Hematopoietic multipotent progenitor cell treated with erythropoietin and hydrocortisone succinate and interleukin-3 and kit ligand, for 8 days (in vitro differentiated cells): ENCODE measurements at regions not wholly inside any gene's neighbourhood (a gene's known extent, or its start where the extent isn't known, plus 50 kb on each side); places are given as distances from the start of the nearest gene placed in this dataset.
"Not testable (repeated sequence)": the region's sequence is repeated elsewhere in the genome, so short reads cannot be mapped to it uniquely, and the experiment has no call there.

Source experiments
- DNase-seq: peaks from one replicate; pipeline ENCODE4 v3.0.0-alpha.2; 2015

DNA sequence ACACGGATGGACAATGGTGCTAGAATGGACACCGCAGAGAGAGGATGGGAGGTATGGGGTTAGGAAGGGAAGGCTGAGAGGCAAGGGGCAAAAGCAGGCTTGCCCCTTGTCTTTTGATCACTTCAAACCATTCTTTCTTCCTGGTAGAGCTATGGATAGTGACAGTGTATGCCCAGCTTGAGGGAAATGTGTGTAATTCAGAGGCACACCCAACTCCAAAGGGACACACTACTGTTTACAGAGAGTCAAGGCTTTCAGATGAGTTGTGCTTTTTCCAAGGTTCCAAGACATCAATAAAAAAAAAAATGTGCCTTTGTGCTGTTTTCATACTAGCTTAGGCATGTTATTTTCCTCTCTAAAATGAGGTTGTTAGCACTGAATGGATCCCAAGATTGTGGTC is 185.0 kb downstream of the MCHR2 start:
- no peak for DNase-seq

DNA sequence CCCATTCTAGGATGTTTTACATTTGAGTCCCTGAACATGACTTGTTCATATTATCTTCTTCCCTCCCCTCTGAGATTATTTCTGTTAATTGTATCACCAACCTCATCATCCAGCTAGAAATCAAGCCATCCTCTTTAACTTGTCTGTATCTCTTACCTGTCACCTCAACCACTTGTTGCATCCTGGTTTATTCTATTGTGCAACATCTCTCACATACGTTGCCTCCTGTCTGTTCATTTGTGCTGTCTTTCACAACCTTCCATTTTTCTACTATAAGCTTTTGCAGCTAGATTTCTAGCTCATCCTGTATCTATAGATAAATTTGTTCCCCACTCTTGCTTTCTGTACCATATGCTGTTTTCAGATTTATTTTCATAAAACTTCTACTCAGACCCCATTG is 183.7 kb downstream of the MCHR2 start:
- DNase-seq: no peak

DNA sequence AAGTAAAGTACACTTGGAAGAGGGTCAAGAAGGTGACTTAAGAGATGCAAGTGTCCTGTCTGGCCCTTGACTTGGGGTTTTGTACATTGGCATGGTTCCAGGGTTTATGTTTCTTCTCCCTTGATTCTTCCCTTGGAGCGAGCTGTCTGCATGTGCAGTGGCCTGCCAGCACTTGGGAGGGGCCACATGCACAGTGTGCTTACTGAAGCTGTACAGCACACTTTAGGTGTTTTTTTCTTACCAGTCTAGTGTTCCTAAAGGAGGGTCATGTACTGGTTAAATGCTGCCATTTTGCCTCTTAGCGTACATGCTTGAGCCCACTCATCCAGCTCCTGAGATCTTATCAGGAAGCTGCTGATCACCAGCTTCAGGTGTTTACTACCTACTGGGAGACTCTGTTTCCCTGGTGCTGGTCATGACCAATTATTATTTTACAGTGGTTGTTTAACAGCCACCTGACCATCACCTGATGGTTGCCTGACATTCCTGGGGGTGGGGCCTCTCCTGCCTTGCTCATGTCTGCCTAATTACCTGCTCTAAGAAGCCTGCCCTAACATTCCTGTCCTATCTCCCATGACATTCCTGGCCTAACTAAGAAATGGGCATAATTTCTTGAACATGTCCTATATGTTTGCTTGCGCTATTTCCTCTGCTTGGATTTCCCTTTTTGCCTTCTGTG is 182.9 kb downstream of the MCHR2 start:
- no peak for DNase-seq

DNA sequence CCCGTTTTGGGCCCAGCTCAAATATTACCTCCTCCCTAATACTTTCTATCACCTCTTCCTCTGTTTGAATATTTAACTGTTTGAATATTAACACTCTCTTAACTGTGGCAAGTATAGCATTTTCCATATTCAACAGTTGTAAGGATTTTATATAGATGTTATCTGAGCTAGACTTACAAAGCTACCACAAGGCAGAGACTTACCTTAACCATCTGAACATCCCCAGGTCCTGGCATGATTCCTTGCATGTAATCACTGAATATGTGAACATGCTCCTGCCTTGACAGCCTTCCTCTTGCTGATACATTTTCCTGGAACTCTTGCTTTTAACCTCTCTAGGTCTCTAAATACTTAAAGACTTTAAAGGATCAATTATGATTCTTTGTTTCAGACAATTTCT is 182.4 kb downstream of the MCHR2 start:
- no peak for DNase-seq

DNA sequence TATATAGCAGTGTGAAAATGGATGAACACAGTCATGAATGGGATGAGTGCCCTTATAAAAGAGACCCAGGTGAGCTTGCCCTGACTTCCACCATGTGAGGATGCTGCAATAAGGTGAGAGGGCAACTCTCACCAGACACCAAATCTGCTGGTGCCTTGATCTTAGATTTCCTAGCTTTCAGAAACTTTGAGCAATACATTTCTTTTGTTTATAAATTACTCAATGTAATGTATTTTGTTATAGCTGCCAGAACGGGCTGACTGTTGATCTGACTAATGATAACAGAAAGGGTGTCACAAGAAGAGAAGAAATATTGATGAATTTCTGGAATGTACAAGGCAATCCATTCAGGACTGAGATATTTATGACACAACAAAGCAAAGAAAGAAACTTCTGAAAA is 180.5 kb downstream of the MCHR2 start:
- DNase-seq: no peak

DNA sequence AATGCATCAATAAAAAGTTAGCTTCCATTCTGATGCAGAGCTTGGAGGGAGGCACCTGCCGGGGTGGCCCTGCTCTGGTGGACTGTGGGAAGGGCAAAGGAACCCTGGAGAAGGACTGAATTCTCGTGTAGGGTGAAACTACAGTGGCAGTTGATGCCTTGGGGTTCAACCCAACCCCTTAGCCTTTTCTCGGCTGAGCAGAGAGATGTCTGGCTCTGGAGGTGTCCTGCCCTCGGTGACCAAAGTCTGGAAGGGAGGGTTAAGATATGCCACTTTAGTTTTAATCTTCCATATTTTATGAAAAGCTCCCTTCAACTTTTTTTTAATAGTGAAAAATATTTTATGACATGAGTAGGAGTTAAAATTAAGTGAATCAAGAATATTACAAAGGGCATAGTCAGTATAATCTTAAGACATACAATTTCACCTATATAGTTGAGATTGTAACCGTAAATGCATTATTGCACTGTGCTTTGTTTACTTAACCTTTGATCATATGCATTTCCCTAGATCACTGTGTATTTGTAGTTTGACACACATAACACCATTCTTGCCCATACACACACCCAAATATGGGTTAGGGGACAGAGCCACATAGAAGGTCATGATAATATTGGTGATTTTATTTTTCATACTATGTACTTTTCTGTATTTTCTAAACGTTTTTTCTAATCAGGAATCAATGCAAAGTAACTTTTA is 179.6 kb downstream of the MCHR2 start:
- no peak for DNase-seq

DNA sequence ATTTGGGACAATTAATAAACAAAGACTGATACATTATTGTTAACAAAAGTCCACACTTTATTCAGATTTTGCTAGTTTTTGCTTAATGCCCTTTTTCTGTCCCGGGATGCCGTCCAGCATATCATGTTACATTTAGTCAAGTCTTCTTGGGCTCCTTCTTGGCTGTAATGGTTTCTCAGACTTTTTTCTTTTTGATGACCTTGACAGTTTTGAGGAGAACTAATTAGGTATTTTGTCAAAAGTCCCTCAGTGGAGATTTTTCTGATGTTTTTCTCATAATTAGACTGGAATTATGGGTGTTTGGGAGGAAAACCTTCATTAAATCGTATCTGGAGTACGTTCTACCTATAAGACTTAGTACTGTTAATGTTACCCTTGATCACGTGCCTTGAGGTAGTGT is 177.2 kb downstream of the MCHR2 start:
- no peak for DNase-seq

DNA sequence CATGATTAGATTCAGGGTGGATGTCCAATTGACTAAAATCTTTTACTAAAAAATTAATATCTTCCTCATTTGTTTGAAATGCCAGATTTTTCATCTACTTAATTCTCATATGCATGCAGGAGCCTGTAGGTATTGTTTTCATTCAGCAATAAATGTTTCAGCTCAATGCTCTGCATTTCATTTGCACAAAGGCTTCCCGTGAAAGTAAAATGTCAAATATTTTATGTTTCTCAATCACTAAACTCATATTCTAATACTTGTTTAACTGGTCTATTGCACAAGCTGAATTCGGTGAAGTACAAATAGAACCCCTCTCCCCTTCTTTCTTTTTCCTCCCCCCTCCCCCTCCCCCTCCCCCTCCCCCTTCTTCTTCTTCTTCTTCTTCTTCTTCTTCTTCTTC is 175.9 kb downstream of the MCHR2 start:
- DNase-seq: no peak

DNA sequence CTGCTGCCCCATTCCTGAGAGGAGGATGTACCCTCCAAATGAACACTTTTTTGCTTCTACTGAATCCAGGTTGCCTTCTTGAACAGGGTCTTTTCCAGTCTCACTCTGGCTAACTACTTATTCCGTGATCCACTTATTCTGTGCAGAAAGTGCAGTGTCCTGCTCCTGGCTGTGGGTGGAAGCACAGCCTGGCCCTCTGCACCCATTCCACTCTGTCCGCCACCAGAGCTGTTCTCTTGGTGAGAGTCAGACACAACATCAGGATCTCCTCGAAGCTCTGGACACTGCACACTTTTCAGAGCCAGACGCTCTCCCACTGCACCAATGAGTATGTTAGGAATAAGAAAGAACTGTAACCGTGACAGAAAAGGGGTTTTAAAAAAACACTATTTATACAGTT is 174.2 kb downstream of the MCHR2 start:
- no peak for DNase-seq

DNA sequence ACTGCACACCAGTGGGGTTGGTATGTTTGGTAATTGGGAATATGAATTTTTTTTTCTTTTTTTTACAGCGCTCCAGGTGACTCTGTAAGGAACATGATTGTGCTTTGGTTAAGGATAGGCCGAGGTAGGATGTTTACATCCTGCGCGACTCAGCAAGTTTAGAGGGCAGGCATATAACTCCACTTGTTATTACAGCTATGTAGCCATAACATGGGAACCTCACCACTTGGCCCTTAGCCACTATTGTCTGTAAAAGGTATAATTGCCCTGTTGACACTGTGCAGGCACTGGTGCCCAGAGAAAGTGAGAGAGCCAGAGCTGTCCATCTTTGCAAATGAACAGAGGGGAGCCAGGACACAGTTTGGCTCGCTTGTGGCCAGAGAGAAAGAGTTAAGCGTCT is 172.9 kb downstream of the MCHR2 start:
- DNase-seq: no peak

DNA sequence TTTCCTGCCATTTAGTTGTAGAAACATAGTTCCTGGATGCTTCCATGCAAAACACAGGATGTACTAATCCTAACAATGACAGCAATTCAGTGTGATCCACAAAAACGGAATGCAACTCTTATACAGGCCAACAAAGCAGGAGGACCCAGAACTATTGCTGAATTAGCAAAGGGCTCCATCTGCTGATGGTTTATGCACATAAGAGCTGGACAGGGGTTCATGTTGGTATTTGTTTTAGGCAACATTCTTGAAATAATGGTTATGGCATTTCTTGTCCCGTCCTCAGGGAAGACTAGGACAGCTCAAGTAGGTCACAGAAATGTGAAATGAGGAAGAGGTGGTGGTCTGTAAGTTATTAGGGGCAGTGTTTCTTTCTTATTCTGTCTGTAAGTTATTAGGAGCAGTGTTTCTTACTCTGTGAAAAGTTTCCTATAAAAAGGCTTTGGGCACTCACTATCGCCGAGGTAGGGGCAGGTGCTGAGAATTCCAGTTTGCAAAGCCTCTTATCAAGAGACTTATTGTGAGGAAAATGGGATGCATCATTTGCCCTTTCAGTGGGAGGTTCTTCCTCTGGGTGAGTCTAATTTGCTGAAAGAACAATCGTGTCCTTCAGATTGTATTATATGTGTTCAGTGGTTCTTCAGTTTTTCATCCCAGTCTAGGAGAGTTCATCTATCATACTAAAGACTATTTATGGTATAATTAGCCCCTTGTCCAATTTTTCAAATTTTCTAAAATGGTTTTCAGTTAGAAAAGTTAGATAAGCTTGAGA is 171.1 kb downstream of the MCHR2 start:
- DNase-seq: peak; percentile 71

DNA sequence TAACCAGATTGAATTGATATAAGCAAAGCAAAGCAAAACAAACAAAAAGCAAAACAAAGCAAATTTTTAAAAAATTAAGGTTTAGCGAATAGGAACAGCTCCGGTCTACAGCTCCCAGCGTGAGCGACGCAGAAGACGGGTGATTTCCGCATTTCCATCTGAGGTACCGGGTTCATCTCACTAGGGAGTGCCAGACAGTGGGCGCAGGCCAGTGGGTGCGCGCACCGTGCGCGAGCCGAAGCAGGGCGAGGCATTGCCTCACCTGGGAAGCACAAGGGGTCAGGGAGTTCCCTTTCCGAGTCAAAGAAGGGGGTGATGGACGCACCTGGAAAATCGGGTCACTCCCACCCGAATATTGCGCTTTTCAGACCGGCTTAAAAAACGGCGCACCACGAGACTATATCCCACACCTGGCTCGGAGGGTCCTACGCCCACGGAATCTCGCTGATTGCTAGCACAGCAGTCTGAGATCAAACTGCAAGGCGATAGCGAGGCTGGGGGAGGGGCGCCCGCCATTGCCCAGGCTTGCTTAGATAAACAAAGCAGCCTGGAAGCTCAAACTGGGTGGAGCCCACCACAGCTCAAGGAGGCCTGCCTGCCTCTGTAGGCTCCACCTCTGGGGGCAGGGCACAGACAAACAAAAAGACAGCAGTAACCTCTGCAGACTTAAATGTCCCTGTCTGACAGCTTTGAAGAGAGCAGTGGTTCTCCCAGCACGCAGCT is 170.3 kb downstream of the MCHR2 start:
- DNase-seq: not testable (repeated sequence)

DNA sequence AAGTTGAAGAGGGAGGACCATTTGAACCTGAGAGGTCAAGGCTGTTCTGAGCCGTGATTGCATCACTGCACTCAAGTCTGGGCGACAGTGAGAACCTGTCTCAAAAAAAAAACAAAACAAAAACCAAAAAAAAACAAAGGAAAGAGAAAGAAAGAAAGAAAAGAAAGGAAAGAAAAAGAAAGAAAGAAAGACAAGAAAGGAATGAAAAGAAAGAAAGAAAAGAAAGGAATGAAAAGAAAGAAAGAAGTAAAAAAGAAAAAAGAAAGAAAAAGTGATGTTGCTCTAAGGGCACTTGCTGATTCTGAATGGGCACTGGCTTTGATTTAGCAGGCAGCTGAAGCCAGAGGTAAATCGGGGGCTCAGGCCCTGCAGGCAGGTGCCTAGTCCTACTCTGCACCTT is 161.0 kb downstream of the MCHR2 start:
- DNase-seq: no peak

DNA sequence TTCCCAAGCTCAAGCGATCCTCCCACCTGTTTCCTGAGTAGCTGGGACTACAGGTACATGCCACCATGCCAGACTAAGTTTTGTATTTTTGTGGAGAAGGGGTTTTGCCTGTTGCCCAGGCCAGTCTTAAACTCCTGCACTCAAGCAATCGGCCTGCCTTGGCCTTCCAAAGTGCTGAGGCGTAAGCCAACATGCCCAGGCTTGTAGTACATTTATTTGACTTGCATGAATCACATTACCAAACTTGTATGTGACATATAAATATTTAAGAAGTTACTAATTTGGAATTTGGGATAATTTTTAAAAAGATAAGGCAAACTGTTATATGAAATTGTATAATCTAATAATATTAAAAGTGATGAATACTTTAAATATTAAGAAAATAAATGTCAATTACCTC is 157.6 kb downstream of the MCHR2 start:
- DNase-seq: no peak

DNA sequence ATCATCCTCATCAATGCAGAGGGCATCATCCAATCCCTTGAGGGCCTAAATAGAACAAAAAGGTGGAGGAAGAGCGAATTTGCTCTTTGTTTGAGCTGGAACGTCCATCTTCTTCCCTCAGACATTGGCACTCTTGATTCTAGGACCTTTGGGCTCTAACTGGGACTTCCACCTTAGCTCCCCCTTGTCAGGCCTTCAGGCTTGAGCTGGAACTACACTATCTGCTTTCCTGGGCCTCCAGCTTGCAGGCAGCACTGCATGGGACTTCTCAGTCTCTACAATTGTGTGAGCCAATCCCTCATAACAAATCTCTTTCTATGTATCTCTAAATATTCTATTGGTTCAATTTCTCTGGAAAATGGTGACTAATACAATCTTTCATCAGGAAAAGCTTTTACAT is 155.4 kb downstream of the MCHR2 start:
- DNase-seq: no peak

DNA sequence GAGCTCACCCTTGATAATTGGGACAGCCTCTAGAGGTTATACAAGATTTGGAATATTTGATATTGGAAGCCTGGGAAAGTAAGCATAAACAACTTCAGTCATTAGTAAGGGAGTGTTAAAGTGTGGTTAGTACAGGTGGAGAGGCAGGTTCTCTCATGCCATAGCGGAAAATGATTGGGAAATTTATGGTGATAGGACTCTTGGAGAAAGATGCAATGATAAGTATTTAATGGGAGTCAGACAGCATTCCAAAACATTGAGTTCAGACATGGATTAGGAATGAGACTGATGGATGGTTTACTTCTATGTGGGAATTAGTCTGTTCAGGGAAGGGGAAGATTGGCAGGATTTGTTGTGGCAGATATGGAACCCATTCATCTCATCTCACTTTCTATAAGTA is 152.7 kb downstream of the MCHR2 start:
- DNase-seq: no peak

DNA sequence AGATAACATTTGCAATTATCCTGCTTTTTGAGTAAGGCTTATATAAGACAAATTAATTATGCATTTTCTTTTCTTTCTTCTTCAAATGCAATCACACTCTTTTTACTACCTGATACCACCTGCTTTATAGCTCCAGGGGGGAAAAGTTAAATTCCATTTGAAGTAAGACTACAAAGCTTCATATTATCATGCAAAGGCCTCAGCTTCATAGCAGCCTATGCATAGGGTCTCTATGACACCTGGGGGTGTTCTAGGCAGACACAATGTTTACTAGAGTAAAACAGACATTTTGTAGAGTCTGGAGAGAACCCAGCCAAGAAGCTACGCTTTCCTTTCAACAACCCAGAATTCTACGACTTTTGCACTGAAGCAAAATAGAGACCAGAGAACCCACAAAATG is 148.0 kb downstream of the MCHR2 start:
- no peak for DNase-seq

DNA sequence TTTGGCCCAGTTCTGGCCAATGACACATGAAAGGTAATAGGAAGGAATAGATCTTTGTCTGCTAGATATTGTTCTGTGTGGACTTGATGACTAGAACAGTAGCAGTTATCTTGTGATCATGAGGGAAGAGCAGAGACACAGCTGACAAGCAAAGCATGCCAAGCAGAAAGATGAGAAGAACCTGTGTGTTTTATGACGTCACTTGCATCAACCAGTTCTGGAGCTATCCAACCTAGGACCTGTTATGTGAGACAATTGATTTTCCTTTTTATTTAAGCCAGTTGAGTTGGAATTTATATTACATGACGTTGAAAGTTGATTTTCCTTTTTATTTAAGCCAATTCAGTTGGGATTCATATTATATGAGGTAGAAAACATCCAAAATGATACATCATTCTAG is 143.2 kb downstream of the MCHR2 start:
- DNase-seq: no peak

DNA sequence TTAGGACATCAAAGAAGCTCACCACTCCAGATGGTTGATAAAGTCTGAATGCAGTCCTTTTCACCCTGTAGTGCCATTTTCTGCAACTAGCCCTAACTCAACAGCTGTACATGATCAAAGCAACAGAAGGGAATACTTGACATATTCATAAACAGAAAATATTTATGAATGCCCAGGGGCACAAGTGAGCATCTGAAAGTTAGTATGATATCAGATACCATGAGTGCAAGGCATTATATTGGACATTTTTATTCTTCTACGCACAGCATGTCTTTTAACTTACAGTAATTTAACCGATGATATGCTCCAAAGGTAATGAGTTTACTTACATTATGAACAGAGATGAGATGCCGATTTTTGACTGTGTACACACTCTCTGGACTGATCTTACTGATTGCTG is 142.0 kb downstream of the MCHR2 start:
- no peak for DNase-seq

DNA sequence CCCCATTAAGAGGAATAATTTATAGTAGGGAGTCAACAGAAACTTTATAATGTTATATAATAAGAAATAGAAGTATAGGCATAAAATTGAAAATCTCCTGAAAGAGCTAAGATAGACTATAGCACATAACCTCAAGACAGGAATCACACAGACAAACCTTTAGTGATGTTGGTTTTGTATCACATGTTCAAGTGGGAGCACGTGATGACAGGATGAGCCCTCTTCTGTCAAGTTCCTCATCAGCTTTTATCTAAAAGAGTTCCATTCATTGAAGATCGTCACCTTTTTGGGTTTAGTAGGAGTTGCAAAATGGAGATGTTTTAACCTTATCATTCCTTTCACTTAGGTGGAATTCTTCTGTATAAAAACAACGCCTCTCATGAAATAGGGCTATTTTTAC is 127.0 kb downstream of the MCHR2 start:
- DNase-seq: no peak

DNA sequence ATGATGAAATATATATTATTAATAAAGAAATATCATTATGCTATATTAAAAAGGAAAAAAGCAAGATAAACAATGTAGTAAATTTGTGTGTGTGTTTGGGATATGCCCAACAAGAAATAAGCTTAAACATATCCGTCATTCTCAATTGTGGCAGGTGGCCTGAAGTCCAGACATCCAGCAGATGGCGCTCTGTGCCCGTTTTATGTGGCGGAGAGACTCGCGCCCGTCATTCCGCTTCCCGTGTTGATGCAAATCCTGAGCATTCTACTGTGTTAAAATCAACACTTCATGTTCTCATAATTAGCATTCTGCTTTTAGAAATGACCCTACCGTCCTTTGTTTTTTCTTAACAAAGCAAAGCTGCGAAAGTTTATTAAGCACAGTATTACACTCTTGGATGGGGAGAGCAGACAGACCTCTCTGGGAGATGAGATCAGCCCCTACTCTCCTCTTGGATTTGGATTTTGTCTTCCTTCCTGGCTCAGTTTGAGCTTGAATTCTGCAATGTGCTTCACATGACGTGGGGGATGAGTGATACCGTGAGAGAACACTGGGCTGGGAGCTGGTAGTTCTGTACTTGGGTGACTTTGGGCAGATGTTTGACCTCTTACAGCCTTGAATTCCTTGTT is 125.8 kb downstream of the MCHR2 start:
- DNase-seq: peak; percentile 75
